H1 (cell line): ENCODE measurements at regions not wholly inside any gene's neighbourhood (a gene's known extent, or its start where the extent isn't known, plus 50 kb on each side); places are given as distances from the start of the nearest gene placed in this dataset.

Source experiments
- CTCF ChIA-PET: fragments of 300-600 bp; sonication (Branson Sonifier 250); formaldehyde crosslinking; loops from one replicate; lab custom pipeline; 2021; ENCODE audit not compliant: partially characterized antibody; lab: Charles Lee
- POLR2A ChIA-PET: fragments of 300-600 bp; sonication (Branson Sonifier 250); formaldehyde crosslinking; loops from one replicate; lab custom pipeline; 2021; ENCODE audit warnings: inconsistent platforms; ENCODE audit not compliant: partially characterized antibody; lab: Charles Lee
- DNase-seq, 2 experiments: peaks; one replicate each; pipeline versions ENCODE4 v3.0.0 to v3.0.0-alpha.2; 2010 to 2022; ENCODE audit warnings: low spot score in 2 of 2, low read depth in 1 of 2, mixed read lengths in 1 of 2
- FAIRE-seq: peaks from 2 replicates; lab custom pipeline; 2011; peaks lifted over from hg19 to GRCh38; lab: Jason Lieb, UNC
- H2AFZ ChIP-seq: 2 replicates; pipeline ENCODE4 v1.8.1; 2012; ENCODE audit warnings: low read length, inconsistent platforms
- H2AK5ac ChIP-seq: 2 replicates; pipeline ENCODE4 v1.6.1; 2013; ENCODE audit warnings: low read depth, low read length
- H2BK120ac ChIP-seq: replicated peaks from 2 replicates; pipeline ENCODE3; 2013; ENCODE audit warnings: low read depth, low read length, inconsistent platforms
- H2BK12ac ChIP-seq: 2 replicates; pipeline ENCODE4 v1.6.1; 2013; ENCODE audit warnings: low read depth, low read length
- H2BK15ac ChIP-seq: 2 replicates; pipeline ENCODE4 v1.6.1; 2013; ENCODE audit warnings: low read length
- H2BK20ac ChIP-seq: 2 replicates; pipeline ENCODE4 v1.6.1; 2013; ENCODE audit warnings: low read length
- H2BK5ac ChIP-seq: 2 replicates; pipeline ENCODE4 v1.6.1; 2013; ENCODE audit warnings: low read depth, low read length
- H3K14ac ChIP-seq: 2 replicates; pipeline ENCODE4 v1.6.1; 2013; ENCODE audit warnings: inconsistent platforms; ENCODE audit not compliant: insufficient read length
- H3K18ac ChIP-seq: 2 replicates; pipeline ENCODE4 v1.6.1; 2013; ENCODE audit warnings: low read length; ENCODE audit errors: extremely low read depth
- H3K23ac ChIP-seq: 2 replicates; pipeline ENCODE4 v1.6.1; 2013; ENCODE audit warnings: inconsistent platforms; ENCODE audit not compliant: insufficient read length
- H3K23me2 ChIP-seq: 2 replicates; pipeline ENCODE4 v1.6.1; 2013; ENCODE audit warnings: low read depth, low read length
- H3K27ac ChIP-seq: 2 replicates; pipeline ENCODE4 v1.6.1; 2011; ENCODE audit warnings: low read depth, low read length, inconsistent platforms
- H3K27me3 ChIP-seq, 4 experiments: replicated peaks in 1 of 4; 1 replicate in 1 of 4; 2 replicates in 3 of 4; pipeline versions ENCODE4 v1.6.1 to v1.8.1; 2011 to 2013; ENCODE audit warnings: low read length in 3 of 4, mild to moderate bottlenecking in 3 of 4, inconsistent platforms in 2 of 4, mixed read lengths in 2 of 4, moderate library complexity in 1 of 4; ENCODE audit not compliant: control insufficient read depth in 3 of 4, insufficient read depth in 3 of 4; ENCODE audit errors: extremely low read depth in 1 of 4
- H3K36me3 ChIP-seq, 4 experiments: 2 replicates each; pipeline versions ENCODE4 v1.6.1 to v1.8.1; 2011 to 2013; ENCODE audit warnings: mild to moderate bottlenecking in 4 of 4, low read length in 3 of 4, moderate library complexity in 2 of 4, control low read depth in 1 of 4, inconsistent platforms in 1 of 4; ENCODE audit not compliant: insufficient read depth in 4 of 4, control insufficient read depth in 2 of 4
- H3K4ac ChIP-seq: replicated peaks from 2 replicates; pipeline ENCODE3; 2013; ENCODE audit warnings: low read length, low read depth, mixed read lengths, inconsistent platforms; ENCODE audit not compliant: insufficient read length
- H3K4me1 ChIP-seq, 4 experiments: replicated peaks in 1 of 4; 1 replicate in 1 of 4; 2 replicates in 3 of 4; pipeline versions ENCODE4 v1.6.1 to v1.8.1; 2011 to 2013; ENCODE audit warnings: low read length in 3 of 4, inconsistent platforms in 2 of 4, mixed read lengths in 1 of 4; ENCODE audit not compliant: insufficient read depth in 4 of 4, control insufficient read depth in 3 of 4
- H3K4me2 ChIP-seq, 2 experiments: 2 replicates each; pipeline versions ENCODE4 v1.6.1 to v1.8.1; 2011 to 2013; ENCODE audit warnings: low read depth in 2 of 2, low read length in 2 of 2, control low read depth in 1 of 2, inconsistent platforms in 1 of 2, mild to moderate bottlenecking in 1 of 2; ENCODE audit not compliant: insufficient read depth in 1 of 2
- H3K4me3 ChIP-seq, 4 experiments: fragments of 200-600, 300-600 bp in 1 of 4; sonication (generic), shearing (Covaris generic), sonication (Bioruptor Twin) in 1 of 4; 2 replicates each; pipeline versions ENCODE4 v1.5.1 to v1.8.1; 2011 to 2016; ENCODE audit warnings: low read length in 4 of 4, low read depth in 3 of 4, control low read depth in 2 of 4, inconsistent platforms in 2 of 4, mild to moderate bottlenecking in 2 of 4, mixed read lengths in 1 of 4, moderate library complexity in 1 of 4; ENCODE audit not compliant: insufficient read depth in 2 of 4; ENCODE audit errors: extremely low read depth in 1 of 4
- H3K56ac ChIP-seq: replicated peaks from 2 replicates; pipeline ENCODE3; 2013; ENCODE audit warnings: low read depth, mild to moderate bottlenecking, mixed read lengths, low read length, inconsistent platforms; ENCODE audit not compliant: insufficient read length
- H3K79me1 ChIP-seq: 2 replicates; pipeline ENCODE4 v1.6.1; 2013; ENCODE audit warnings: low read depth, low read length, control low read depth
- H3K79me2 ChIP-seq, 2 experiments: 2 replicates each; pipeline versions ENCODE4 v1.6.1 to v1.8.1; 2012 to 2013; ENCODE audit warnings: low read length in 2 of 2, mild to moderate bottlenecking in 2 of 2, inconsistent platforms in 1 of 2; ENCODE audit not compliant: insufficient read depth in 2 of 2, control insufficient read depth in 1 of 2
- H3K9ac ChIP-seq, 4 experiments: replicated peaks in 1 of 4; 1 replicate in 1 of 4; 2 replicates in 3 of 4; pipeline versions ENCODE4 v1.6.1 to v1.8.1; 2011 to 2013; ENCODE audit warnings: low read depth in 3 of 4, low read length in 3 of 4, control low read depth in 2 of 4, mild to moderate bottlenecking in 2 of 4, moderate library complexity in 2 of 4, inconsistent platforms in 1 of 4; ENCODE audit errors: extremely low read depth in 1 of 4
- H3K9me3 ChIP-seq, 2 experiments: 2 replicates each; pipeline versions ENCODE4 v1.6.1 to v1.8.1; 2012 to 2013; ENCODE audit warnings: mild to moderate bottlenecking in 2 of 2, moderate library complexity in 2 of 2, control low read depth in 1 of 2, inconsistent platforms in 1 of 2, low read depth in 1 of 2, low read length in 1 of 2, mixed read lengths in 1 of 2; ENCODE audit not compliant: insufficient read depth in 2 of 2
- H4K20me1 ChIP-seq, 2 experiments: replicated peaks in 1 of 2; 2 replicates each; pipeline versions ENCODE3 to v1.8.1; 2011 to 2013; ENCODE audit warnings: inconsistent platforms in 2 of 2, low read length in 2 of 2, mild to moderate bottlenecking in 1 of 2; ENCODE audit not compliant: insufficient read depth in 2 of 2, control insufficient read depth in 1 of 2
- H4K5ac ChIP-seq: 2 replicates; pipeline ENCODE4 v1.6.1; 2013; ENCODE audit warnings: low read length, low read depth, mixed read lengths, inconsistent platforms; ENCODE audit not compliant: insufficient read length
- H4K8ac ChIP-seq: 2 replicates; pipeline ENCODE4 v1.8.0; 2013; ENCODE audit warnings: mild to moderate bottlenecking, moderate library complexity, low read length, inconsistent platforms; ENCODE audit not compliant: insufficient read depth; ENCODE audit errors: extremely low read depth
- H4K91ac ChIP-seq: replicated peaks from 2 replicates; pipeline ENCODE3; 2013; ENCODE audit warnings: low read length, mixed read lengths, inconsistent platforms; ENCODE audit not compliant: insufficient read length
- ATF2 ChIP-seq: IDR thresholded peaks from 2 replicates; pipeline ENCODE4 v1.6.1; 2012; ENCODE audit warnings: low read length, inconsistent platforms
- CBX8 ChIP-seq: fragments of 300-800, 300-1000 bp; sonication (generic); IDR thresholded peaks from 2 replicates; pipeline ENCODE4 v1.7.1; 2016; ENCODE audit warnings: low read depth, low read length, borderline replicate concordance
- EP300 ChIP-seq, 2 experiments: IDR thresholded peaks; 1 replicate in 1 of 2; 2 replicates in 1 of 2; pipeline ENCODE4 v1.6.1; 2011 to 2012; ENCODE audit warnings: low read depth in 2 of 2, low read length in 2 of 2, mild to moderate bottlenecking in 2 of 2, borderline replicate concordance in 1 of 2, inconsistent platforms in 1 of 2, moderate library complexity in 1 of 2
- GTF2F1 ChIP-seq: IDR thresholded peaks from 2 replicates; pipeline ENCODE4 v1.6.1; 2012; ENCODE audit warnings: low read depth, low read length, improper control_type of control experiment, borderline replicate concordance
- HDAC6 ChIP-seq: IDR thresholded peaks from one replicate; pipeline ENCODE4 v1.7.1; 2012; ENCODE audit warnings: low read depth, mild to moderate bottlenecking, inconsistent platforms, low read length, moderate library complexity
- KDM4A ChIP-seq: IDR thresholded peaks from one replicate; pipeline ENCODE4 v1.7.1; 2012; ENCODE audit warnings: low read depth, mild to moderate bottlenecking, moderate library complexity, low read length, inconsistent platforms; ENCODE audit not compliant: severe bottlenecking
- RAD21 ChIP-seq, 2 experiments: IDR thresholded peaks in 1 of 2; conservative IDR thresholded peaks in 1 of 2; 2 replicates each; pipeline ENCODE4 v1.6.1; 2011; ENCODE audit warnings: low read depth in 2 of 2, low read length in 2 of 2, improper control_type of control experiment in 1 of 2, inconsistent platforms in 1 of 2, mild to moderate bottlenecking in 1 of 2, moderate library complexity in 1 of 2
- RBBP5 ChIP-seq: IDR thresholded peaks from 2 replicates; pipeline ENCODE4 v1.7.1; 2012; ENCODE audit warnings: low read depth, mild to moderate bottlenecking, inconsistent platforms, low read length, moderate library complexity, borderline replicate concordance
- SIRT6 ChIP-seq: IDR thresholded peaks from one replicate; pipeline ENCODE4 v1.7.1; 2012; ENCODE audit warnings: low read length, inconsistent platforms
- TAF7 ChIP-seq: optimal IDR thresholded peaks from 2 replicates; pipeline ENCODE3; 2011; ENCODE audit warnings: low read depth, mild to moderate bottlenecking, inconsistent platforms, low read length, moderate library complexity, borderline replicate concordance
- TBP ChIP-seq: IDR thresholded peaks from 2 replicates; pipeline ENCODE4 v1.6.1; 2011; ENCODE audit warnings: low read depth, low read length, improper control_type of control experiment
- TCF12 ChIP-seq: IDR thresholded peaks from 2 replicates; pipeline ENCODE4 v1.6.1; 2011; ENCODE audit warnings: low read depth, mild to moderate bottlenecking, low read length
- ZNF274 ChIP-seq: IDR thresholded peaks from 2 replicates; pipeline ENCODE4 v1.7.0; 2012; ENCODE audit warnings: low read length, borderline replicate concordance; ENCODE audit errors: extremely low read depth
- WGBS, 2 experiments: shearing (Covaris generic) in 1 of 2; methylation state at CpG; one replicate each; pipeline versions ENCODE4 v1.1.6 to v1.1.7; 2013 to 2015; ENCODE audit warnings: low lambda C conversion rate in 2 of 2, mixed read lengths in 2 of 2, inconsistent platforms in 1 of 2, low coverage in 1 of 2, missing lambda C conversion rate in 1 of 2; ENCODE audit not compliant: insufficient replicate concordance in 2 of 2, insufficient coverage in 1 of 2, insufficient read length in 1 of 2; ENCODE audit errors: extremely low coverage in 1 of 2, missing lambda C conversion rate in 1 of 2; 5-methylcytosine and 5-hydroxymethylcytosine counted together

- Histone ChIP-seq H3K9me3 (no peaks in the 10 kb centered on the region), H2BK15ac (no peak overlapping the region), H2AK5ac (no peak overlapping the region), H3K23me2 (no peaks in the 10 kb centered on the region), H2AFZ (no peak overlapping the region), H3K4me3 (no peak overlapping the region), H4K20me1 (no peaks in the 10 kb centered on the region), H2BK5ac (no peak overlapping the region), H3K18ac (no peak overlapping the region), H3K23ac (no peak overlapping the region), H3K79me1 (no peaks in the 10 kb centered on the region), H3K4ac (no peak overlapping the region), H3K4me1 (no peaks in the 10 kb centered on the region), H4K5ac (no peak overlapping the region), H2BK120ac (no peak overlapping the region), H3K27ac (no peak overlapping the region), H3K36me3 (no peaks in the 10 kb centered on the region), H3K4me2 (no peak overlapping the region), H4K91ac (no peak overlapping the region), H3K27me3 (no peaks in the 10 kb centered on the region), H2BK20ac (no peak overlapping the region), H4K8ac (no peak overlapping the region), H3K56ac (no peak overlapping the region), H3K14ac (no peak overlapping the region), H3K9ac (no peak overlapping the region), H3K79me2 (no peaks in the 10 kb centered on the region), H2BK12ac (no peak overlapping the region)
- CTCF ChIA-PET: interaction anchor here (0.9 to 1.0 kb wide), 3 partner anchors 10 to 39 kb away, joined by 3 to 4 read pairs (median 3); no protein-coding TSS in a partner anchor
- POLR2A ChIA-PET: no interaction called here
- 91% methylated on average over 2 of the region's 2 CpGs; no CpG with 5 or more reads in 1 of the 2 experiments for WGBS, 2 experiments
- DNase-seq (no peak), FAIRE-seq (no peak)
- TF ChIP-seq GTF2F1: no peak
- TF ChIP-seq TAF7: no peak
- TF ChIP-seq ATF2: no peak
- TF ChIP-seq SIRT6: no peak
- TF ChIP-seq EP300 (IDR thresholded peaks at IDR 0.05; ENCODE audit: borderline replicate concordance in 1 of 2, low read depth in 2 of 2, low read length in 2 of 2): no peak
- no peak for TF ChIP-seq ZNF274
- TF ChIP-seq TBP: no peak
- no peak for TF ChIP-seq KDM4A
- TF ChIP-seq TCF12: no peak
- TF ChIP-seq RBBP5: no peak
- TF ChIP-seq CBX8: no peak
- TF ChIP-seq HDAC6: no peak
- no peak for TF ChIP-seq RAD21 (IDR thresholded peaks at IDR 0.05 in 1 of 2, conservative IDR thresholded peaks at IDR 0.05 in 1 of 2; ENCODE audit: low read depth in 2 of 2, low read length in 2 of 2)
Measured at GRCh38 chr2:18814387-18814786, 225.0 kb upstream of the NT5C1B start.
